ENCODE measurements at regions not wholly inside any gene's neighbourhood (a gene's known extent, or its start where the extent isn't known, plus 50 kb on each side); places are given as distances from the start of the nearest gene placed in this dataset.
"Not testable (repeated sequence)": the region's sequence is repeated elsewhere in the genome, so short reads cannot be mapped to it uniquely, and the experiment has no call there.

DNA sequence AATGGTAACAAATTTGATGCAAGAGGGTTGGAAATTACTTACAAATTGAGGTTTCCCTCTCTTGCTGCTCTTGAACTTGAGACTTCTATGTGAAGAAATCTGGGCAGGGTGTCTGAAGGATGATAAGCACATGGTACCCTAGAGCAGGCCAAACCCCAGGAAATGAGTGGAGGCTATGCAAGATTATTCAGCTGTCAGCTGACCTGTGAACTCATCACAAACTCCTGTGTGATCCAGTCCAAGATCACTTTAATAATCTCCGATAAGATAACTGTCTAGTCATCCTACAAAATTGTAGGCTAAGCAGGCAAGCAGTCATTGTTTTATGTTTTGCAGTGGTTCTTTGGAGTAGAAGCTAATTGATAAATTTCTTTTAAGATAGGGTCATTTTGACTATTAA, 213.1 kb downstream of the BTBD3 start:
- no peaks in the 10 kb centered on the region for H3K9me3 Mint-ChIP-seq (ENCODE audit: unreplicated experiment)
- no peak overlapping the region for H3K27ac Mint-ChIP-seq (ENCODE audit: unreplicated experiment)
- H3K36me3 Mint-ChIP-seq (ENCODE audit: unreplicated experiment) = no peaks in the 10 kb centered on the region
- TF ChIP-seq CTCF (IDR thresholded peaks at IDR 0.05; ENCODE audit: partially characterized antibody, unreplicated experiment) = no peak
- no peaks in the 10 kb centered on the region for H3K4me1 Mint-ChIP-seq (ENCODE audit: low read depth, unreplicated experiment)
- no peaks in the 10 kb centered on the region for H3K27me3 Mint-ChIP-seq (ENCODE audit: unreplicated experiment)
- H3K4me3 Mint-ChIP-seq (ENCODE audit: unreplicated experiment) = no peak overlapping the region
- DNase-seq = no peak

GRCh38 chr20:12133553-12133952, 215.9 kb downstream of the BTBD3 start:
- Mint-ChIP-seq H3K4me1 (ENCODE audit: low read depth, unreplicated experiment) (no peaks in the 10 kb centered on the region), H3K27me3 (ENCODE audit: unreplicated experiment) (no peaks in the 10 kb centered on the region), H3K27ac (ENCODE audit: unreplicated experiment) (no peak overlapping the region), H3K9me3 (ENCODE audit: unreplicated experiment) (no peaks in the 10 kb centered on the region), H3K36me3 (ENCODE audit: unreplicated experiment) (no peaks in the 10 kb centered on the region), H3K4me3 (ENCODE audit: unreplicated experiment) (no peak overlapping the region)
- no peak for DNase-seq
- no peak for TF ChIP-seq CTCF (IDR thresholded peaks at IDR 0.05; ENCODE audit: partially characterized antibody, unreplicated experiment)

- H3K4me1 Mint-ChIP-seq (ENCODE audit: low read depth, unreplicated experiment); H3K4me3 Mint-ChIP-seq (ENCODE audit: unreplicated experiment); H3K27ac Mint-ChIP-seq (ENCODE audit: unreplicated experiment); H3K36me3 Mint-ChIP-seq (ENCODE audit: unreplicated experiment); H3K9me3 Mint-ChIP-seq (ENCODE audit: unreplicated experiment); DNase-seq; H3K27me3 Mint-ChIP-seq (ENCODE audit: unreplicated experiment): not testable (repeated sequence)
These were observed 228.3 kb downstream of the BTBD3 start for GRCh38 chr20:12145951-12146350.

DNA sequence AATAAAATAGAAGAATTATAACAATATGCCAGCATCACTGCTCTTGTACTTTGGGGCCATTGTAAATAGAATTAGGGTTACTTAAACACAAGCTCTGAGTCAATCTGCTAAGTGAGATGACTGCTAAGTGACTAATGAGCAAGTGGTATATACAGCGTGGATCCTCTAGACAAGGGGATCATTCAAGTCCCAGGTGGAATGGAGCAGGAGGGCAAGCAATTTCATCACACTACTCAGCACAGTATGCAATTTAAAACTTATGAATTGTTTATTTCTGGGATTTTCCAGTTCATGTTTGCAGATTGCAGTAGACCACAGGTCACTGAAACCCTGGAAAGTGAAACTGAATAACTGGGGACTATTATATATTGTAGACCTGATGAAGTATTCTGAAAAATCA, 235.3 kb downstream of the BTBD3 start:
- Mint-ChIP-seq H3K36me3 (ENCODE audit: unreplicated experiment) (no peaks in the 10 kb centered on the region), H3K9me3 (ENCODE audit: unreplicated experiment) (no peaks in the 10 kb centered on the region), H3K27ac (ENCODE audit: unreplicated experiment) (no peak overlapping the region), H3K4me3 (ENCODE audit: unreplicated experiment) (no peak overlapping the region), H3K27me3 (ENCODE audit: unreplicated experiment) (no peaks in the 10 kb centered on the region), H3K4me1 (ENCODE audit: low read depth, unreplicated experiment) (no peaks in the 10 kb centered on the region)
- DNase-seq = no peak
- TF ChIP-seq CTCF (IDR thresholded peaks at IDR 0.05; ENCODE audit: partially characterized antibody, unreplicated experiment) = no peak

DNA sequence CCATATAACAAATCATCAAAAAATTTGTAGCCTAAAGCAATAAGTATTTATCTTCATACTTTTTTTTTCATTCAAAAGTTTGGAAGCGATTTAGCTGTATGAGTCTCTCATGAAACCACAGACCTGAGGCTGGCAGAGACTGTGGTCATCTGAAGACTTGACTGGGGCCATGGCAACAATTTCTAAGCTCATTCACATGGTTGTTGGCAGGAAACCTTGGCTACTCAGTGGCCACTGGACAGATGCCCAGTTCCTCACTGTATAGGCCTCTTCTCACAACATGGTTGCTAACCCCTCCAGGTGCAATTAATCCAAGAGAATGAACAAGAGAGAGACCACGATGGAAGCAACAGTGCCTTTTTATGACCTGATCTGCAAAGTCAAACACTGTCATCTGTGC, 235.9 kb downstream of the BTBD3 start:
- no peak for TF ChIP-seq CTCF (IDR thresholded peaks at IDR 0.05; ENCODE audit: partially characterized antibody, unreplicated experiment)
- no peak for DNase-seq
- Mint-ChIP-seq H3K9me3 (ENCODE audit: unreplicated experiment) (no peaks in the 10 kb centered on the region), H3K4me1 (ENCODE audit: low read depth, unreplicated experiment) (no peaks in the 10 kb centered on the region), H3K36me3 (ENCODE audit: unreplicated experiment) (no peaks in the 10 kb centered on the region), H3K27ac (ENCODE audit: unreplicated experiment) (no peak overlapping the region), H3K4me3 (ENCODE audit: unreplicated experiment) (no peak overlapping the region), H3K27me3 (ENCODE audit: unreplicated experiment) (no peaks in the 10 kb centered on the region)

DNA sequence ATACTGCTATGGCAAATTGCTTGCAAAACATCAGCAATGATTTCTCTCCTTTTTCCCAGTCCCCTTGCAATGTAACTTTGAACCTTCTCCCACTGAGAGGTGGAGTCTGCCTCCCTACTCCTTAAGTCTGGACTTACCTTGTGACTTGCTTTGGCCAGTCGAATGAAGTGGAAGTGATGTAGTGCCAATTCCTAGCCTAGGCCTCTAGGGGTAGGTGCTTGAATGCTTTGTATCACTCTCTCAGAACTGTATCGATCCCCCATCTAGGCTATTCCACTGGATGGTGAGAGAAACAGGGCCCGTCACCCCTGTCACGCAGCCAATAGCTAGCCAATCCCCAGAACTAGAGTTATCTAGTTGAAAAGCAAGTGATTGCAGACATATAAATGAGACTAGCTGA, 238.6 kb downstream of the BTBD3 start:
- no peak overlapping the region for H3K27ac Mint-ChIP-seq (ENCODE audit: unreplicated experiment)

More for the DNA sequence above, 238.6 kb downstream of the BTBD3 start:
- DNase-seq = no peak
- Mint-ChIP-seq H3K27me3 (ENCODE audit: unreplicated experiment) (no peaks in the 10 kb centered on the region), H3K9me3 (ENCODE audit: unreplicated experiment) (no peaks in the 10 kb centered on the region), H3K36me3 (ENCODE audit: unreplicated experiment) (no peaks in the 10 kb centered on the region), H3K4me3 (ENCODE audit: unreplicated experiment) (no peak overlapping the region), H3K4me1 (ENCODE audit: low read depth, unreplicated experiment) (no peaks in the 10 kb centered on the region)
- TF ChIP-seq CTCF (IDR thresholded peaks at IDR 0.05; ENCODE audit: partially characterized antibody, unreplicated experiment) = no peak
